ENCODE measurements at regions not wholly inside any gene's neighbourhood (a gene's known extent, or its start where the extent isn't known, plus 50 kb on each side); places are given as distances from the start of the nearest gene placed in this dataset.

DNA sequence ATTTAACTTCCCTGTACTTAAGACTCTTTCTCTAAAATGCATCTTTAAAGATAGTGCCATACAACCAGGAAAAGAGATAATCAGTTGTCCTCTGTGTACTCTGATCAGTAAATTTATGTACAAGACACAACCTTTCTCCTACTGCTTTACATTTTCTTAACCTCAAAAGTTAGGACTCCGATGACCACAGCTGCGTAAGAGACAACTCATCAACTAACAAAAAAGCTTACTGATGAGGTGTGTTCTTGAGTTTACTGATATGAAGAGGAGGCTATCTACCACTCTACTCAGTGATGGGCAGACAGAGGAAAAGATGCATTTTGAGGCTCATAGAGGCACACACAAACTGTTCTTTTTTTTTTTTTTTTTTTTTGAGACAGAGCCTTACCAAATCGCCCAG, 71.4 kb upstream of the HIF1A start:
- no peak for DNase-seq (ENCODE audit: extremely low read depth in 1 of 2, low read depth in 1 of 2)

DNA sequence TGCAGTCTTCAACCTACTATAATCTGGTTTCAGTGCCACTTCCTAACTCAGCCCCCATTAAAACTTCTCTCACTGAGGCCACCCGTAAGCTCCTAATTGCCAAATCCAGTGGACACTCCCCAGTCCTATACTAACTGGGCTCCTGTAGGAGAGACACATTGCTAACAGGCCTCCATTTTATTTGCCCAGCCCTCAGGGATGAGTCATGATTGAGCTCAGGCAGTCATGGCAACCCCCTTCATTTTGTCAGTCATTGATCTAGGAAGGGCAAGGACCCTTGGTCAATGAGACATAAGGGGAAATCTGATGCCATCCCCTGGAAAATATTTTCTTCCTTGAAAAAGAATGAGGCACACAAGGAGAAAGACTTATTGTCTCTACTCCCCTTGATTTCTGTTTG, 70.1 kb upstream of the HIF1A start:
- no peak for DNase-seq (ENCODE audit: extremely low read depth in 1 of 2, low read depth in 1 of 2)

DNA sequence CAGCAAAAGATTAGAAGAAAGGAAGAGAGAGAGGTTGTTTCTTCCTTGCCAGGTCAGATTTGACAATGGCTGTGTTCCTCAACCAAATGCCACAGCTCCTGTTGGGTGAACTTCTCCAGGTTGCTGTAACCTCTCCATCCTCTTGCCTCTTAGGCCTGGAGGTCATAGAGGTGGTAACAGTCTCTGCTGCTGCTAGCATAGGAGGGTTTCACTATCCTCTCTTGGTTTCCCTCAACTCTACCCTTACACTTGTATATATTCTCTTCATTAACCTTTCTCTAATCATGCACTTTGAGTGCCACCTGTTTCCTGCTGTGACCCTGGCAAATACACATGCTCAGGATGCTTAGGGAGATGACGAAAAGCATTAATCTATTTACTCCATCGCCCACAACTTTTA, 67.7 kb upstream of the HIF1A start:
- no peak for DNase-seq (ENCODE audit: extremely low read depth in 1 of 2, low read depth in 1 of 2)

DNA sequence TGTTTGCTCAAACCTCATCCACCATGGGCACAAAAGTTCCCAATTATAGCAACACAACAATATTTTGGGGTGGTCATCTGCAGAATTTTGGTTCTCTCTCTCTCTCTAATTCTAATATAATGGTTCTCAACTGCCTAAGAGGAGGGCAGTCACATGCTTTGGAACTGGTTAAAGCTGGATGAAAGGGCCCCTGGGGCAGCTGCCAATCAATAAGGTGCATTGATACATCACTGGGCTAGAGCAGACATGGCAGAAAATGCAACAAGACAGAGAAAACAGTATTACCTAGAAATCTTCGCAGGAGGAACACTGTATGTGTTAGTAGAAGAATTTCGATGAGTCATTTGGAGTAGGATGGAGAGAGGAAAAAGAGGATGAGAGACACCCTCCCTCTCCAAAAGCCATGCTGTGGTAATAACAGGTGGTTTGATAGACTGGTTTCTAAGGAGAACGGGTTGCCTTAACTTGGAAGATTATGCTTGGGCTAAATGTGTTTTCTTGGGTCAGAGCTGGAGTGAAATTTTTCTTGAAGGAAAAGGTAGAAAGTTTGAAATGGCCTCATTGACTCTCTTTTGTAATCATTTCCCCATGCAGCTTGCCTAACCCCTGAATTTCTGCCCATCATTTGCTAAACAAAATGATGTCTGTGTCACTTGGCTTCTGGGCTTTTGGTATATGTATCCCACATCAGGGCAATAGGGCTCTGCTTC, 67.1 kb upstream of the HIF1A start:
- no peak for DNase-seq (ENCODE audit: extremely low read depth in 1 of 2, low read depth in 1 of 2)

DNA sequence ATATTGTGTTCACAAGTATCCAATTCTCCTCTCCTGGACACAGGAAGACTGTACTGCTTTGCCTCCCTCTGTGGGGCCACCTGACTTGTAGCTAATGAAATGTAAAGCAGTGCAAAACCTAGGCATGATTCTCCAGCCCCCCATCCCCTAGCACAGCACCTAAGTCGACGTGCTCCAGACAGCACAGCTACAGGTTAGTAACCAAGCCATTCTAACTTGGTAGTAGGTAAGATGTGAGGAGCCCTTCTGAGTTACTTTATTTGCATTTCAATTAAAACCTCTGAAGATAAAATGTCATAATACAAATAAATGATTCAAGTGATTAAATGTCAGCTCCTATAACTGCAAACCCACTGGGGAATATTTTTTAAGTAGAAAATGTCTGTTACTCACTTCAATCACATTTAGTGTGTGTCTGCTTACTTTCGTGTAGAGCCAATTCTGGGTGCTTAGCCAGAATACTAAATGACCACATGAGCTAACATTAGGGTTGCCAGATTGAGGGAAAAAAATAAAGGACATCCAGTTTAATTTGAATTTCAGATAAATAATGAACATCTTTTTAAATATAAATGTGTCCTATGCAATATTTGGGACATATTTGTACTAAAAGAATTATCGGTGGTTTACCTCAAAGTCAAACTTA, 64.8 kb upstream of the HIF1A start:
- no peak for DNase-seq (ENCODE audit: extremely low read depth in 1 of 2, low read depth in 1 of 2)

DNA sequence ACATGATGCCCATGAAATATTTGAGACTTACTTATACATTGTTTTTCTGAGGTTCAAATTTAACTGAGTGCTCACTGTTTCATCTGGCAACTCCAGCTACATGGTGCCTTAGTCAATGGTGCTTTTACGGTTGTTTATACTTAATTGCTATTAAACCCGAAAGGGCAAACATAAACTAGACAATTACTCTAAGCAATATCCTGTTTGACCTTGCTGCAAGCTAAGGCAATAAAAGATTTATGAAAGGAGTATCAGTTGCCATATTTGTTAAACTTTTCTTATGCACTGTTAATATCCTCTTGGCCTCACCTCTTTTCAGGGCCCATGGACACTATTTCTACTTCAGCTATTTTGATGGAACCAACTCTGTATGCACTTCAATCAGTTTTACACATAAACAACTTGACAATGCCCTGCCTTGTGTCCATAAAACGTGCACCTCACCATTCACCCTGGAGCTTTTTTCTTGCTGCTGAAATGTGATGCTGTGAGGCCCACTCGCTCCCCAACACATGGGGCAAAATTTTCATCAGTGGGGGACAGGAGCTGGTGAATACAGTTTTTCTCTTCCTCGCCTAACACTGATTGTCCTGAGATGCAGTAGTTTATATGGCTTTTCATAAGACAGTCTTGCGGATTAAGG, 64.1 kb upstream of the HIF1A start:
- DNase-seq (ENCODE audit: extremely low read depth in 1 of 2, low read depth in 1 of 2) = no peak

DNA sequence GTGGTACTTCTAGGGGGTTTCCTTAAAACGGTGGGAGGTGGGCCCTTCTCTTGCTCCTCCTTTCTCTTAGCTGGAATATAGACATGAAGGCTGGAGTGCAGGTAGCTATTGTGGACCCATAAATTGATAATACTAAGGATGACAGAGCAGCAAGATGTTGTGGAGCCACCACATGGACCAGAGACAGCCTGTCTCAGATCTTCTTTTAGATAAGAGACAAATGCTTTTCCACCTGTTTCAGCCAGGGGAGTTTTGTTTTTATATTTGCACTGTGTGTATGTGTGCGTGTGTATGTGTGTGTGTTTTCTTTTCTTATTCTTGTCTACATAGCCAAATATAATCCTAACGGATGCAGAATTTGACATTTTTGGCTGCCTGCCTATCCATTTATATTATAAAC, 62.9 kb upstream of the HIF1A start:
- DNase-seq (ENCODE audit: extremely low read depth in 1 of 2, low read depth in 1 of 2) = no peak

DNA sequence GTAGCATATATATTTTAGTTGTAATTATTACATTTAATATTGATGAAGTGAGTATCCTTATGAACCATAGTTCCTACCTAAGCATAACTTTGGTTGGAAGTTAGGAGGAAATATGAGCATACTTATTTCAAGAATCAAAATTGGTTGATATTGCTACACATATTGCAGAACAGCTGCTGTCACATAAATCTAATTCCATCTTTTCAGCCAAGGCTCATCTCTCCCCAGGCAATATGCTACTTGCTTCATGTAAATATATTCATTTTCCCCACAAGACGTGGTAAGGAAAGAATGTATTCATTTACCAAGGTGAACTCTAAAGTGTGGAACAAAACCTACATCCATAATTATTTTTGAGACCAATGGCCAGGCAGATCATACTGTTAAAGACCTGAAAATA, 62.5 kb upstream of the HIF1A start:
- DNase-seq (ENCODE audit: extremely low read depth in 1 of 2, low read depth in 1 of 2) = no peak

DNA sequence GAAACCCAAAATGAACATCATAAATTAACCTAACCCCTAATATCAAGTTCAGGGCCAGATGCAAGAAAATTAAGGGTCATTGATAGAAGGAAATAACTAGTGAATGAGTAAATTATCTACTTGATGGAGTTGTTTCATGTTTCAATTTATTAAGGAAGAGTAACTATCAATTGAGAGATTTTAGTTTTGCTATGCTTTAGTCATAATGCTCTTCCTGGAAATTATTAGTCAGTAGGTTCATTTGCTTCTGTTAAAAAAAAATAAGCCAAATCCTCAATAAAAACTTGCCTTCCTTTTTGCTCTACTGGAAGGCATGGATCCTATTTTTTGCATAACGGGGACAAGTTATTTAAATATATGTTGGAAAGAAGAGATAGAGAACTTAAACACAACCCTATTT, 59.0 kb upstream of the HIF1A start:
- DNase-seq (ENCODE audit: extremely low read depth in 1 of 2, low read depth in 1 of 2) = no peak

DNA sequence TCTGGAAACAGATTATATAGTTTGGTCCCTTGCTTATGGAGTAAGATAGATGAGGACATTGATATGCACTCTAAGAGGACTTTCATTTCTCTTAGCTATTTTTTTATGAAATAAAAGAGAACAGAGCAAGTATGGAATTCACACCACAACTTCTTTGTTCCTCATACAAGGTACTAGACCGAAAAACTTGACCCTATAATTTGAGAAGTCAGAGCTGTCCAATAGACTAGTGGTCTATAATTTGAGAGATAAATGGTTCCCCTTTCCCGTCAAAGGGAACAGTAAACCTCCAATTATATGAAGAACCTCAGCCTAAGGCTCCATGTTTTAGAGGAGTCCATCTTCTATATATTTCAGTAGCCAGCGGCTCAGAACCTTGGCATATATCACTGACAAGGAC, 58.5 kb upstream of the HIF1A start:
- no peak for DNase-seq (ENCODE audit: extremely low read depth in 1 of 2, low read depth in 1 of 2)

DNA sequence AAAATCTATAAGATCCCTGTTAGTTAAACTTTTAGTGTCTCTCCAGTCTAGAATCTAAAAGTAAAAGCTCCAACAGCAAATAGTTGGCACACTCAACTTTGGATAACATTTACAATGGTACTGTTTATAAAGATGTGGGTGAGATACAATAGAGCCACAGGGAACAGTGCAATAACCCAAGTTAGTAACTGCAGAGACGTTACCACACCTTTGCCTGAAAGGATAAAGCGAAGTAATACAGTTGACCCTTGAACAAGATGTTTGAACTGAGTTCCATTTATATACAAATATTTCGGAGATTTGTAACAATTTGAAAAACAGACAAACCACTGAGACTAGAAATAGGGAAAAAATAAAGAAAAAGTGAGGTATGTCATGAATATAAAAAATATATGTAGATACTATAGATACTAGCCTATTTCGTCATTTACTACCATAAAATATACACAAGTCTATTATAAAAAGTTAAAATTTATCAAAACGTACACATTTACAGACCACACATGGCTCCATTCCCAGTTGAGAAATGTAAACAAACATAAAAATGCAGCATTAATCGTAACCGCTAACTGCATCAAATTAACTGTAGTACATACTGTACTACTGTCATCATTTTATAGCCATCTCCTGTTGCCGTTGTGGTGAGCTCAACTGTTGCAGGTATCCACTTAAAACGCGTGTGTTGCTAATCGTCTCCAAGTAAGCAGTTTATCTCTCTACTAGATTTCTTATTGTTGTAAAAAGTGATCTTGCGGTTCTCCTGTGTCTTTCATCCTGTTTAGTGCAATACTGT, 56.5 kb upstream of the HIF1A start:
- DNase-seq (ENCODE audit: extremely low read depth in 1 of 2, low read depth in 1 of 2) = no peak

DNA sequence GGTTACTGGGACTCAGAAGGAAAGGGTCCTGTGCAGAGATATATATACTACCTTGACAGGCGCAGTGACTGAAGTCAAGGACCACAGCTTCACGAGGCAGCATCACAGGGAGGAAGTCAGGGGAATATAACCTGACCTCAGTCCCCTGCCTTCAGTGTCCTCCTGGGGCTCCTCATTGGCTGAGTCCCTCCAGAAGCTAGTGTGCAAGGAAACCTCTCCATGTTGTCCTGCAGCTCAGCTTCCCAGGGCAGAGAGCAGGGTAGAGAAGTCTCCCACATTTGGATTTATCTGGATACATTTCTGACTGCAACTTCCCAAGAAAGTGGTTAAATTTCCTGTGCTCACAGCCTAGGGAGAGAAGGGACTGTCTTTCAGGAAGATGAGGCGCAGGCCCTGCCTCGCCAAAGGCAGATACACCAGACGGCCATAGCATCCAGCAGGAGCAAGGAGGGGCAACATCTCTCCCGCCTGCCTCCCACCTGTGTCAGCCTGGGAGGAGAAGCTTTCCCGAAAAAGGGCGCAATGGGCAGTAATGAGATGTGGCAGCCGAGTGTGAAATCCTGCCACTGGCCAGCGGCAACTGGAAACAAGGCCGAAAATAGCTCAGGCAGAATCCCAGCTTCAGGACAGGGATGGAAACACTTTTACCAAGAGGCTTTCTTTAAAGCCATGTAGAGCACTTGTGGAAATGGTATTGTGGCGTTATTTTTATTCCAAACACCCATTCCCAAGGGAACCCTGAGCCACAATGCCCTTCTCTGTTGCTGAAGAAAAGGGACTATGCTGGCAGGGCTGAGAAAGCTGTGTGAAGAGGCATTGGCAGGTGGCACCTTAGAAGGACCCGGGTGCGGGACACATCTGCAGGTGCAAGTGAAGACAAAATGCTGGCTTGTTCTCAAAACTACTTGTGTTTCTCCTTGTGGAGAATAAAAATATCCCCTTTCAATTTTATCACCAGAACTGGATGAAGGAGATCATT, 54.9 kb upstream of the HIF1A start:
- no peak for DNase-seq (ENCODE audit: extremely low read depth in 1 of 2, low read depth in 1 of 2)

DNA sequence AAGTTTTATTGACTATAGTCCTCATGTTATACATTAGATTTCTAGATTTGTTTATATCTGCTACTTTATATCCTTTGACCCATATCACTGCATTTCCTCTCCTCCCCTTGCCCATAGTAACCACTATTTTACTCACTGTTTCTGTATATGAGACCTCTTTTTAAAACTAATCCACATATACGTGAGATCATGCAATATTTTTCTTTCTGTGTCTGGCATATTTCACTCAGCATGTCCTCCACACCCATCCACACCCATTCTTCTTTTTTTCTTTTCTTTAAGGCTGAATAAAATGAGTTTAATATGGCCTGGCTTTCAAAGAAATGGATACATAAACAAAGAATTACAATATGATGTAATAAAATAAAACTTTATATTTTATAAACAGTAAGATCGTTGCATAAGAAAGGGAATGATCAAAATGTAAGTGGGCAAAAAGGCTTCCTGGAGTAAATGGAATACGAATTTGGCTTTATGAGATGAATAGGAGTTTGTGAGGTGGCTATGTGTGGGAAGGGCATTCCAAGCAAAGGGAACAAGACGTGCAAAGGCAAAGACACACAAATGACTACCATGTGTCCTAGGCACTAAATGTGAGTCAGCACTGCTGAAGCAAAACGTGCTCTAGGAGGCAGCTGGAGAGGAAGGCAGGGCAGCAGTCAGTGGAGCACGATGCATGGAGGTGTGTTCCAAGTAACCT, 53.2 kb upstream of the HIF1A start:
- DNase-seq (ENCODE audit: extremely low read depth in 1 of 2, low read depth in 1 of 2) = no peak

DNA sequence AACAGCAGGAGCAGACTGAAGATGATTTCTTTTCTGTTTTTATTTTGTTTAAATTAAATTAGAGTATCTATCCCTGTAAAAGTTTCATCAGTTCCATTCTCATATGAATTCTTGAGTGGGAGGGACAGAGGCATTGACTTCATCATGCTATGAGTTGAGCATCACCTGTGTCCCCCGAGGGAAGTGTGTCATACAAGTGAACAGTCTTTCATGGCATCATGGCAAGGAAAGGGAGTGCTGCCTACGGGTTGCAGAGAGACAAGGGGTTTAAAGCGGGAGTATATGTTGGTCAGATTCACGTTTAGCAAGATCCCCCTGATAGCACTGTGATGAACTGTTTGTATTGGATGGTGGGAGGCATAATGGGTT, 52.7 kb upstream of the HIF1A start:
- DNase-seq (ENCODE audit: extremely low read depth in 1 of 2, low read depth in 1 of 2) = no peak

DNA sequence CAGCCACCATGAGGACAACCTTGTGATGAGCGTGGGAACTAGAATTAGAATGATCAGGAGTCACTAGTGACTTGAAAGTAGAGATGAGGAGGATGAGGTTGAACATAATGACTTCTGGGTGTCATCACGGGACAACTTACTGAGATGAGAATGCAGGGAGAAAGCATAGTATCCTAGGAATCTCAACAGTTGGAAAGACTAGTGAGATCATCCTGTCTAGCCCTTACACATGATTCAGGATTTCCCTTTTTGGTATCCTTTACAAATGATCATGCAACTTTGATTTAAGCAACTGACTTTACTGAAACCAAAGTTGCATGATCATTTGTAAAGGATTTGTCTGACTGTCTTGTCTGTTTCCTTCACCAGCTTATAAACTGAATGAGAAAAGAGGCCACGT, 51.8 kb upstream of the HIF1A start:
- no peak for DNase-seq (ENCODE audit: extremely low read depth in 1 of 2, low read depth in 1 of 2)

DNA sequence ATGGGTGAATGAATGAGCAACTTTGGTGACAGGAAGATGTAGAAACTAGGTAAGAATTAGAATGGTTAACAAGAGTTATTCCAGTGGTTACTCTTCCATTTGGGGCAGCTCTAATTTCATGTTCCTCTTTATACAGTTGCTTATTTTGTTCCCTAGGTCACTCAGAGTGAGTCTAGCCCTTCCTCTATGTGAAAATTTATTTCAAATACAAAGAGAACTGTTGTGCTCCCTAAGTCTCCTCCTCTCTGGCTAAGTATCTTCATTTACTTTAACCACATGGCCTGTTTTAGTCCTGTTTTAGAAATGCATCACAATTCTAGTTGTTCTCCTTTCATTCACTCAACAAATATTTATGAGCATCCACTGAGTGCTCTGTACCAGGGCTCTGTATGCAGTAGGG, 51.1 kb upstream of the HIF1A start:
- no peak for DNase-seq (ENCODE audit: extremely low read depth in 1 of 2, low read depth in 1 of 2)

DNA sequence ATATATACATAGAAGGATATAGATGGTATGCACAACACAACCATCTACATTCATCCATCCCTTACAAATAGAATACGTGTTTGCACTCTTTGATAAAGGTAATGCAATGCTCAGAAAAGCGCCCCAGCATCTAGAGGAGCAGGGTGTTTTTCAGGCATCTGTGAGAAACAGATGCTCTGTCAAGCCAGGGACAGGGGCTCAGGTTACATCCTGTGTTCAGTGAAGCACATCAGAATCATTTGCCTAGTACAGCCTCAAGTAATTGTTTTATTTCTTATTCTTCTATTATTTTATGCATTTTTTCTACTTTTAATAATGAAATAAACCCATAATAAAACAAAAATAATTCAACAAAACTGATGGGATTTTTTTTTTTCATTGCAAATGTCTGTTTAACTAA, 50.5 kb upstream of the HIF1A start:
- DNase-seq (ENCODE audit: extremely low read depth in 1 of 2, low read depth in 1 of 2) = no peak

DNA sequence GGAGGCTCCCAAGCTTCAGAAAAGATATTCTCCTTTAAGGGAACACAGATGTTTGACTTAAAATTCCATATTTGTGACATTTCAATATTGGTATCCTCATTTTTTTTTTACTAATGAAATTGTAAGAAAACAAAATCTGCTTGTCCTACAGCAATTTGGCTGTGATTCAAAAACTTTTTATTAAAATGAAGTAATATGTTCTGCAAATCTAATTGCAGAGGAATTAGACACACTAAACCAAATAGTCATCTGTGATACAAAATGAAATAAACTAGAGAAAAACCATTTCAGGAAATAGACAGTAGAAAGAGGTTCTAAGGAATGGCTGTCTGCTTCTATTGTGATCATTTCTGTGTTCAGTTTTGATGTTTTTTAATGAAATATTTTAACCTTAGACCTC, 50.1 kb upstream of the HIF1A start:
- no peak for DNase-seq (ENCODE audit: extremely low read depth in 1 of 2, low read depth in 1 of 2)

Measured in stimulated activated CD8-positive, alpha-beta memory T cell treated with anti-CD3 and anti-CD28 coated beads, Interleukin-7, amount 100 ng/mL, for 48 hours (primary cell).